H1 (cell line): ENCODE measurements at regions not wholly inside any gene's neighbourhood (a gene's known extent, or its start where the extent isn't known, plus 50 kb on each side); places are given as distances from the start of the nearest gene placed in this dataset.

ENCODE experiments used
- CTCF ChIA-PET: fragments of 300-600 bp; sonication (Branson Sonifier 250); formaldehyde crosslinking; loops from one replicate; lab custom pipeline; 2021; ENCODE audit not compliant: partially characterized antibody; lab: Charles Lee
- POLR2A ChIA-PET: fragments of 300-600 bp; sonication (Branson Sonifier 250); formaldehyde crosslinking; loops from one replicate; lab custom pipeline; 2021; ENCODE audit warnings: inconsistent platforms; ENCODE audit not compliant: partially characterized antibody; lab: Charles Lee
- DNase-seq, 2 experiments: peaks; one replicate each; pipeline versions ENCODE4 v3.0.0 to v3.0.0-alpha.2; 2010 to 2022; ENCODE audit warnings: low spot score in 2 of 2, low read depth in 1 of 2, mixed read lengths in 1 of 2
- FAIRE-seq: peaks from 2 replicates; lab custom pipeline; 2011; peaks lifted over from hg19 to GRCh38; lab: Jason Lieb, UNC
- H2AFZ ChIP-seq: 2 replicates; pipeline ENCODE4 v1.8.1; 2012; ENCODE audit warnings: low read length, inconsistent platforms
- H2AK5ac ChIP-seq: 2 replicates; pipeline ENCODE4 v1.6.1; 2013; ENCODE audit warnings: low read depth, low read length
- H2BK120ac ChIP-seq: replicated peaks from 2 replicates; pipeline ENCODE3; 2013; ENCODE audit warnings: low read depth, low read length, inconsistent platforms
- H2BK12ac ChIP-seq: 2 replicates; pipeline ENCODE4 v1.6.1; 2013; ENCODE audit warnings: low read depth, low read length
- H2BK15ac ChIP-seq: 2 replicates; pipeline ENCODE4 v1.6.1; 2013; ENCODE audit warnings: low read length
- H2BK20ac ChIP-seq: 2 replicates; pipeline ENCODE4 v1.6.1; 2013; ENCODE audit warnings: low read length
- H2BK5ac ChIP-seq: 2 replicates; pipeline ENCODE4 v1.6.1; 2013; ENCODE audit warnings: low read depth, low read length
- H3K14ac ChIP-seq: 2 replicates; pipeline ENCODE4 v1.6.1; 2013; ENCODE audit warnings: inconsistent platforms; ENCODE audit not compliant: insufficient read length
- H3K18ac ChIP-seq: 2 replicates; pipeline ENCODE4 v1.6.1; 2013; ENCODE audit warnings: low read length; ENCODE audit errors: extremely low read depth
- H3K23ac ChIP-seq: 2 replicates; pipeline ENCODE4 v1.6.1; 2013; ENCODE audit warnings: inconsistent platforms; ENCODE audit not compliant: insufficient read length
- H3K23me2 ChIP-seq: 2 replicates; pipeline ENCODE4 v1.6.1; 2013; ENCODE audit warnings: low read depth, low read length
- H3K27ac ChIP-seq: 2 replicates; pipeline ENCODE4 v1.6.1; 2011; ENCODE audit warnings: low read depth, low read length, inconsistent platforms
- H3K27me3 ChIP-seq, 4 experiments: replicated peaks in 1 of 4; 1 replicate in 1 of 4; 2 replicates in 3 of 4; pipeline versions ENCODE4 v1.6.1 to v1.8.1; 2011 to 2013; ENCODE audit warnings: low read length in 3 of 4, mild to moderate bottlenecking in 3 of 4, inconsistent platforms in 2 of 4, mixed read lengths in 2 of 4, moderate library complexity in 1 of 4; ENCODE audit not compliant: control insufficient read depth in 3 of 4, insufficient read depth in 3 of 4; ENCODE audit errors: extremely low read depth in 1 of 4
- H3K36me3 ChIP-seq, 4 experiments: 2 replicates each; pipeline versions ENCODE4 v1.6.1 to v1.8.1; 2011 to 2013; ENCODE audit warnings: mild to moderate bottlenecking in 4 of 4, low read length in 3 of 4, moderate library complexity in 2 of 4, control low read depth in 1 of 4, inconsistent platforms in 1 of 4; ENCODE audit not compliant: insufficient read depth in 4 of 4, control insufficient read depth in 2 of 4
- H3K4ac ChIP-seq: replicated peaks from 2 replicates; pipeline ENCODE3; 2013; ENCODE audit warnings: low read length, low read depth, mixed read lengths, inconsistent platforms; ENCODE audit not compliant: insufficient read length
- H3K4me1 ChIP-seq, 4 experiments: replicated peaks in 1 of 4; 1 replicate in 1 of 4; 2 replicates in 3 of 4; pipeline versions ENCODE4 v1.6.1 to v1.8.1; 2011 to 2013; ENCODE audit warnings: low read length in 3 of 4, inconsistent platforms in 2 of 4, mixed read lengths in 1 of 4; ENCODE audit not compliant: insufficient read depth in 4 of 4, control insufficient read depth in 3 of 4
- H3K4me2 ChIP-seq, 2 experiments: 2 replicates each; pipeline versions ENCODE4 v1.6.1 to v1.8.1; 2011 to 2013; ENCODE audit warnings: low read depth in 2 of 2, low read length in 2 of 2, control low read depth in 1 of 2, inconsistent platforms in 1 of 2, mild to moderate bottlenecking in 1 of 2; ENCODE audit not compliant: insufficient read depth in 1 of 2
- H3K4me3 ChIP-seq, 4 experiments: fragments of 200-600, 300-600 bp in 1 of 4; sonication (generic), shearing (Covaris generic), sonication (Bioruptor Twin) in 1 of 4; 2 replicates each; pipeline versions ENCODE4 v1.5.1 to v1.8.1; 2011 to 2016; ENCODE audit warnings: low read length in 4 of 4, low read depth in 3 of 4, control low read depth in 2 of 4, inconsistent platforms in 2 of 4, mild to moderate bottlenecking in 2 of 4, mixed read lengths in 1 of 4, moderate library complexity in 1 of 4; ENCODE audit not compliant: insufficient read depth in 2 of 4; ENCODE audit errors: extremely low read depth in 1 of 4
- H3K56ac ChIP-seq: replicated peaks from 2 replicates; pipeline ENCODE3; 2013; ENCODE audit warnings: low read depth, mild to moderate bottlenecking, mixed read lengths, low read length, inconsistent platforms; ENCODE audit not compliant: insufficient read length
- H3K79me1 ChIP-seq: 2 replicates; pipeline ENCODE4 v1.6.1; 2013; ENCODE audit warnings: low read depth, low read length, control low read depth
- H3K79me2 ChIP-seq, 2 experiments: 2 replicates each; pipeline versions ENCODE4 v1.6.1 to v1.8.1; 2012 to 2013; ENCODE audit warnings: low read length in 2 of 2, mild to moderate bottlenecking in 2 of 2, inconsistent platforms in 1 of 2; ENCODE audit not compliant: insufficient read depth in 2 of 2, control insufficient read depth in 1 of 2
- H3K9ac ChIP-seq, 4 experiments: replicated peaks in 1 of 4; 1 replicate in 1 of 4; 2 replicates in 3 of 4; pipeline versions ENCODE4 v1.6.1 to v1.8.1; 2011 to 2013; ENCODE audit warnings: low read depth in 3 of 4, low read length in 3 of 4, control low read depth in 2 of 4, mild to moderate bottlenecking in 2 of 4, moderate library complexity in 2 of 4, inconsistent platforms in 1 of 4; ENCODE audit errors: extremely low read depth in 1 of 4
- H3K9me3 ChIP-seq, 2 experiments: 2 replicates each; pipeline versions ENCODE4 v1.6.1 to v1.8.1; 2012 to 2013; ENCODE audit warnings: mild to moderate bottlenecking in 2 of 2, moderate library complexity in 2 of 2, control low read depth in 1 of 2, inconsistent platforms in 1 of 2, low read depth in 1 of 2, low read length in 1 of 2, mixed read lengths in 1 of 2; ENCODE audit not compliant: insufficient read depth in 2 of 2
- H4K20me1 ChIP-seq, 2 experiments: replicated peaks in 1 of 2; 2 replicates each; pipeline versions ENCODE3 to v1.8.1; 2011 to 2013; ENCODE audit warnings: inconsistent platforms in 2 of 2, low read length in 2 of 2, mild to moderate bottlenecking in 1 of 2; ENCODE audit not compliant: insufficient read depth in 2 of 2, control insufficient read depth in 1 of 2
- H4K5ac ChIP-seq: 2 replicates; pipeline ENCODE4 v1.6.1; 2013; ENCODE audit warnings: low read length, low read depth, mixed read lengths, inconsistent platforms; ENCODE audit not compliant: insufficient read length
- H4K8ac ChIP-seq: 2 replicates; pipeline ENCODE4 v1.8.0; 2013; ENCODE audit warnings: mild to moderate bottlenecking, moderate library complexity, low read length, inconsistent platforms; ENCODE audit not compliant: insufficient read depth; ENCODE audit errors: extremely low read depth
- H4K91ac ChIP-seq: replicated peaks from 2 replicates; pipeline ENCODE3; 2013; ENCODE audit warnings: low read length, mixed read lengths, inconsistent platforms; ENCODE audit not compliant: insufficient read length
- CEBPB ChIP-seq: IDR thresholded peaks from 2 replicates; pipeline ENCODE4 v1.6.1; 2012; ENCODE audit warnings: low read depth, low read length
- RAD21 ChIP-seq, 2 experiments: IDR thresholded peaks in 1 of 2; conservative IDR thresholded peaks in 1 of 2; 2 replicates each; pipeline ENCODE4 v1.6.1; 2011; ENCODE audit warnings: low read depth in 2 of 2, low read length in 2 of 2, improper control_type of control experiment in 1 of 2, inconsistent platforms in 1 of 2, mild to moderate bottlenecking in 1 of 2, moderate library complexity in 1 of 2
- WGBS, 2 experiments: shearing (Covaris generic) in 1 of 2; methylation state at CpG; one replicate each; pipeline versions ENCODE4 v1.1.6 to v1.1.7; 2013 to 2015; ENCODE audit warnings: low lambda C conversion rate in 2 of 2, mixed read lengths in 2 of 2, inconsistent platforms in 1 of 2, low coverage in 1 of 2, missing lambda C conversion rate in 1 of 2; ENCODE audit not compliant: insufficient replicate concordance in 2 of 2, insufficient coverage in 1 of 2, insufficient read length in 1 of 2; ENCODE audit errors: extremely low coverage in 1 of 2, missing lambda C conversion rate in 1 of 2; 5-methylcytosine and 5-hydroxymethylcytosine counted together
- TF ChIP-seq, protein P1 (sequence below), 3 experiments: IDR thresholded peaks; 1 replicate in 2 of 3; 2 replicates in 1 of 3; pipeline versions ENCODE4 v1.5.1 to v1.6.1; 2011; ENCODE audit warnings: low read length in 3 of 3, mild to moderate bottlenecking in 3 of 3, inconsistent platforms in 2 of 3, low read depth in 1 of 3, moderate library complexity in 1 of 3; ENCODE audit not compliant: insufficient read depth in 1 of 3; ENCODE audit errors: control extremely low read depth in 1 of 3

DNA sequence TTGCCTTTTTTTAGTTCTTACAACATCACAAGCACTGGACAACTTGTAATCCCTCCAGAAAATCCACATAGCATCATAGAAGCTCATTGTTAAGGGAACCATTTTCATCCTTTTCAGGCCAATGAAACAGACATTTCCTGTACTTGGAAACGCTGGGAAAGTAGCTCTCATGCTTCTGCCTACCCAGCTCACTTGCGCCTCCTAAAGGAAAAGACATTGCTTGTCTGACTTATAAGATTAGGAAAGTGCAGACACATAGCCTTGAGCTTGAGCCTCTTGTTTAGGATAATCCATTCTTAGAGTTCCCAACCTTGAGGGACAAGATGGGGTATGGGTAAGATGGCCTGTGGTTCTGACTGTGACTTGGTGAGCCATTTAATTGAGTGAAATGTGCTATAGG lies 589.5 kb downstream of the NOVA1 start:
- Histone ChIP-seq H3K4ac (no peak overlapping the region), H3K36me3 (no peaks in the 10 kb centered on the region), H3K23me2 (no peaks in the 10 kb centered on the region; the same call in 1 of the 2 replicates), H4K8ac (no peak overlapping the region), H3K9me3 (no peaks in the 10 kb centered on the region), H3K9ac (no peak overlapping the region), H2BK12ac (no peak overlapping the region), H3K79me1 (no peaks in the 10 kb centered on the region), H3K18ac (no peak overlapping the region)
- peak; percentile 95 for FAIRE-seq
- CTCF ChIA-PET, result interaction anchor here (0.7 to 2.1 kb wide), 35 partner anchors 9 to 1014 kb away, joined by 3 to 20 read pairs (median 4); no protein-coding TSS in a partner anchor
- DNase-seq, result peak in 1 of 2 experiments; percentile 15
- peak; percentile 81 to 84 for TF ChIP-seq RAD21 (IDR thresholded peaks at IDR 0.05 in 1 of 2, conservative IDR thresholded peaks at IDR 0.05 in 1 of 2; ENCODE audit: low read depth in 2 of 2, low read length in 2 of 2)
- no peak for TF ChIP-seq CEBPB
- TF ChIP-seq, protein P1, sequence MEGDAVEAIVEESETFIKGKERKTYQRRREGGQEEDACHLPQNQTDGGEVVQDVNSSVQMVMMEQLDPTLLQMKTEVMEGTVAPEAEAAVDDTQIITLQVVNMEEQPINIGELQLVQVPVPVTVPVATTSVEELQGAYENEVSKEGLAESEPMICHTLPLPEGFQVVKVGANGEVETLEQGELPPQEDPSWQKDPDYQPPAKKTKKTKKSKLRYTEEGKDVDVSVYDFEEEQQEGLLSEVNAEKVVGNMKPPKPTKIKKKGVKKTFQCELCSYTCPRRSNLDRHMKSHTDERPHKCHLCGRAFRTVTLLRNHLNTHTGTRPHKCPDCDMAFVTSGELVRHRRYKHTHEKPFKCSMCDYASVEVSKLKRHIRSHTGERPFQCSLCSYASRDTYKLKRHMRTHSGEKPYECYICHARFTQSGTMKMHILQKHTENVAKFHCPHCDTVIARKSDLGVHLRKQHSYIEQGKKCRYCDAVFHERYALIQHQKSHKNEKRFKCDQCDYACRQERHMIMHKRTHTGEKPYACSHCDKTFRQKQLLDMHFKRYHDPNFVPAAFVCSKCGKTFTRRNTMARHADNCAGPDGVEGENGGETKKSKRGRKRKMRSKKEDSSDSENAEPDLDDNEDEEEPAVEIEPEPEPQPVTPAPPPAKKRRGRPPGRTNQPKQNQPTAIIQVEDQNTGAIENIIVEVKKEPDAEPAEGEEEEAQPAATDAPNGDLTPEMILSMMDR (IDR thresholded peaks at IDR 0.05; ENCODE audit: control extremely low read depth in 1 of 3, insufficient read depth in 1 of 3, low read depth in 1 of 3, low read length in 3 of 3), result peak in 2 of 3 experiments; percentile 65 to 84; a peak in 3 of 4 replicates
- TF ChIP-seq, all 59 proteins: peak for 2
- no peaks in the 10 kb centered on the region for H3K4me1 ChIP-seq
- no peaks in the 10 kb centered on the region for H3K79me2 ChIP-seq
- 34% methylated on average over 2 of the region's 2 CpGs; no CpG with 5 or more reads in 1 of the 2 experiments for WGBS, 2 experiments
- no peak overlapping the region for H2BK120ac ChIP-seq
- H2BK20ac ChIP-seq, result no peak overlapping the region
- no peak overlapping the region for H3K4me3 ChIP-seq
- H3K14ac ChIP-seq, result no peak overlapping the region
- no peak overlapping the region for H3K4me2 ChIP-seq
- no peak overlapping the region for H4K5ac ChIP-seq
- no peak overlapping the region for H3K23ac ChIP-seq
- H3K27ac ChIP-seq, result no peak overlapping the region
- H2AFZ ChIP-seq, result no peak overlapping the region
- no peak overlapping the region for H3K56ac ChIP-seq
- H2AK5ac ChIP-seq, result no peak overlapping the region
- POLR2A ChIA-PET, result no interaction called here
- H2BK15ac ChIP-seq, result no peak overlapping the region
- no peak overlapping the region for H4K91ac ChIP-seq
- no peaks in the 10 kb centered on the region for H4K20me1 ChIP-seq
- no peaks in the 10 kb centered on the region for H3K27me3 ChIP-seq
- no peak overlapping the region for H2BK5ac ChIP-seq
